Endothelial cell of umbilical vein (primary cell): ENCODE measurements at regions not wholly inside any gene's neighbourhood (a gene's known extent, or its start where the extent isn't known, plus 50 kb on each side); places are given as distances from the start of the nearest gene placed in this dataset.

Experiments used
- BruUV-seq: library from RNA; stranded (reverse); fragments of 400-500 nt; replicated peaks from 2 replicates; lab custom pipeline; 2021; lab: Mats Ljungman, UMichigan
- CTCF ChIA-PET: fragments of 300-600, 350-600 bp; sonication (Branson Sonifier 250); formaldehyde crosslinking; loops from one replicate; lab custom pipeline; 2021; ENCODE audit warnings: antibody characterized with exemption, inconsistent platforms; lab: Charles Lee
- POLR2A ChIA-PET: fragments of 300-600, 350-600 bp; sonication (Branson Sonifier 250); formaldehyde crosslinking; loops from one replicate; lab custom pipeline; 2021; ENCODE audit warnings: antibody characterized with exemption, inconsistent platforms; lab: Charles Lee
- DNase-seq: peaks from one replicate; pipeline ENCODE4 v3.0.0-alpha.2; 2011; ENCODE audit warnings: low read depth, low spot score
- FAIRE-seq: peaks from 2 replicates; lab custom pipeline; 2011; peaks lifted over from hg19 to GRCh38; lab: Jason Lieb, UNC
- H2AFZ ChIP-seq: 2 replicates; pipeline ENCODE4 v1.6.0; 2012; ENCODE audit warnings: low read depth, low read length, control low read depth, inconsistent platforms
- H3K27ac ChIP-seq: 2 replicates; pipeline ENCODE4 v1.5.1; 2011; ENCODE audit warnings: low read depth, mild to moderate bottlenecking, control low read depth, low read length, moderate library complexity; ENCODE audit not compliant: insufficient read depth
- H3K27me3 ChIP-seq, 2 experiments: 2 replicates each; pipeline versions ENCODE4 v1.6.0 to v1.6.1; 2011; ENCODE audit warnings: low read length in 2 of 2, mixed read lengths in 1 of 2; ENCODE audit not compliant: control insufficient read depth in 2 of 2, insufficient read depth in 2 of 2
- H3K36me3 ChIP-seq, 2 experiments: 2 replicates in 1 of 2; 3 replicates in 1 of 2; pipeline ENCODE4 v1.5.1; 2011; ENCODE audit warnings: low read length in 2 of 2, mild to moderate bottlenecking in 1 of 2, moderate library complexity in 1 of 2; ENCODE audit not compliant: control insufficient read depth in 2 of 2, insufficient read depth in 2 of 2; ENCODE audit errors: extremely low read depth in 1 of 2
- H3K4me1 ChIP-seq: 3 replicates; pipeline ENCODE4 v1.5.1; 2011; ENCODE audit warnings: mild to moderate bottlenecking, low read length; ENCODE audit not compliant: control insufficient read depth, insufficient read depth; ENCODE audit errors: extremely low read depth
- H3K4me2 ChIP-seq: 2 replicates; pipeline ENCODE4 v1.6.1; 2011; ENCODE audit warnings: low read length, control low read depth, mixed read lengths; ENCODE audit not compliant: insufficient read depth
- H3K4me3 ChIP-seq, 3 experiments: fragments of 200-600 bp in 1 of 3; sonication (generic), shearing (Covaris generic) in 1 of 3; replicated peaks in 1 of 3; 2 replicates each; pipeline ENCODE4 v1.5.1; 2011 to 2016; ENCODE audit warnings: control low read depth in 3 of 3, low read length in 3 of 3, mild to moderate bottlenecking in 2 of 3, inconsistent platforms in 1 of 3, low read depth in 1 of 3, moderate library complexity in 1 of 3; ENCODE audit not compliant: insufficient read depth in 1 of 3
- H3K79me2 ChIP-seq: 2 replicates; pipeline ENCODE4 v1.6.0; 2012; ENCODE audit warnings: low read length, inconsistent platforms; ENCODE audit not compliant: control insufficient read depth, insufficient read depth
- H3K9ac ChIP-seq: replicated peaks from 2 replicates; pipeline ENCODE3; 2011; ENCODE audit warnings: low read length, control low read depth; ENCODE audit not compliant: insufficient read depth; ENCODE audit errors: extremely low read depth
- H3K9me1 ChIP-seq: replicated peaks from 3 replicates; pipeline ENCODE4 v1.6.0; 2011; ENCODE audit warnings: mild to moderate bottlenecking, low read length; ENCODE audit not compliant: control insufficient read depth, insufficient read depth; ENCODE audit errors: extremely low read depth
- H3K9me3 ChIP-seq: replicated peaks from 2 replicates; pipeline ENCODE4 v1.5.1; 2012; ENCODE audit warnings: low read length, inconsistent platforms; ENCODE audit not compliant: control insufficient read depth, insufficient read depth
- H4K20me1 ChIP-seq: replicated peaks from 2 replicates; pipeline ENCODE3; 2011; ENCODE audit warnings: mild to moderate bottlenecking, low read length; ENCODE audit not compliant: control insufficient read depth, insufficient read depth; ENCODE audit errors: extremely low read depth
- EZH2 ChIP-seq: IDR thresholded peaks from 2 replicates; pipeline ENCODE4 v1.6.1; 2012; ENCODE audit warnings: borderline replicate concordance, low read depth, mild to moderate bottlenecking, moderate library complexity, low read length, inconsistent platforms; ENCODE audit not compliant: severe bottlenecking
- FOS ChIP-seq: IDR thresholded peaks from 2 replicates; pipeline ENCODE4 v1.6.1; 2011; ENCODE audit warnings: mild to moderate bottlenecking, low read length, moderate library complexity, borderline replicate concordance; ENCODE audit not compliant: insufficient read depth
- GATA2 ChIP-seq: IDR thresholded peaks from 2 replicates; pipeline ENCODE4 v1.7.0; 2011; ENCODE audit warnings: low read depth, mild to moderate bottlenecking, moderate library complexity, mixed read lengths, low read length; ENCODE audit not compliant: insufficient read length, insufficient read depth
- JUN ChIP-seq: IDR thresholded peaks from 2 replicates; pipeline ENCODE4 v1.6.1; 2011; ENCODE audit warnings: borderline replicate concordance, low read depth; ENCODE audit not compliant: insufficient read length, insufficient read depth
- MYC ChIP-seq: IDR thresholded peaks from one replicate; pipeline ENCODE4 v1.6.1; 2011; ENCODE audit warnings: mild to moderate bottlenecking, low read depth, low read length
- POLR2A ChIP-seq: IDR thresholded peaks from 2 replicates; pipeline ENCODE4 v1.6.1; 2012; ENCODE audit warnings: low read depth, mild to moderate bottlenecking, control low read depth, low read length
- POLR2AphosphoS5 ChIP-seq: IDR thresholded peaks from 2 replicates; pipeline ENCODE4 v1.6.1; 2012; ENCODE audit warnings: low read depth, mild to moderate bottlenecking, control low read depth, low read length, moderate library complexity; ENCODE audit not compliant: insufficient read depth
- dilution Hi-C: fragments of 300-500 bp; cut with MboI; formaldehyde crosslinking; loops from one replicate; pipeline ENCODE4 v1.15.0; 2019; ENCODE audit warnings: low sequenced_read_pairs; ENCODE audit not compliant: extremely low pct_ligation_motif_present
- intact Hi-C: fragments of 100-400 bp; cut with micrococcal nuclease; formaldehyde crosslinking; loops from one replicate; pipeline ENCODE4 v1.10.0; 2022
- TF ChIP-seq, protein P1 (sequence below): IDR thresholded peaks from 2 replicates; pipeline ENCODE4 v1.6.1; 2011; ENCODE audit not compliant: insufficient read depth, insufficient read length
- TF ChIP-seq, protein P2 (sequence below), 2 donors: IDR thresholded peaks; 1 replicate in 1 of 2; 2 replicates in 1 of 2; pipeline ENCODE4 v1.5.1; 2011; ENCODE audit warnings: low read length in 2 of 2, mild to moderate bottlenecking in 2 of 2, moderate library complexity in 2 of 2, control low read depth in 1 of 2, inconsistent platforms in 1 of 2, low read depth in 1 of 2; ENCODE audit not compliant: insufficient read depth in 1 of 2; ENCODE audit errors: extremely low read depth in 1 of 2

DNA sequence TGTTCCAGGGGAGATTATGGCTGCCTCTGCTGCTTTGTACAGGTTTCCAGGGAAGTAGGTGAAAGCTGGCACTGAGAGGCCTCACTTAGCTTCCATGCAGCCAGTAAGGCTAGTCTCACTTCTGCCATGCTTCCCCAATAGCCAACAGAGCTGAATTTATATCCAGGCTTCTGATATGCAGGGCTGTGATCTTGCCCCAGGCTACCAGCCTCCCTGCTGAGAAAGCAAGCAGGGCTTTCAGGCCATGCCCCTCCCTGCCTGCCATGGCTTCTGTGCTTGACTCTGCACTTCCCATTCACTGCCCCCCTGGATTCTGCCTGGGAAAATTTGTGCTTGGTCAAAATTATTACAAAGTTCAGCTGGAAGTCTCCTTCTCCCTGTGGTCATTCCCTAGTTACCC is 302.1 kb upstream of the FBXO33 start:
- BruUV-seq = no TSS peak
- Histone ChIP-seq H3K79me2 (no peaks in the 10 kb centered on the region), H3K27me3 (no peaks in the 10 kb centered on the region), H3K27ac (no peak overlapping the region), H3K9me1 (no peaks in the 10 kb centered on the region), H4K20me1 (no peaks in the 10 kb centered on the region), H3K4me1 (no peaks in the 10 kb centered on the region), H2AFZ (no peak overlapping the region), H3K4me2 (no peak overlapping the region), H3K9me3 (peaks cover 2% of the 10 kb centered on the region), H3K4me3 (no peak overlapping the region), H3K36me3 (no peaks in the 10 kb centered on the region), H3K9ac (no peak overlapping the region)
- intact Hi-C loops = no loop called here
- POLR2A ChIA-PET = no interaction called here
- DNase-seq = no peak
- dilution Hi-C loops = no loop called here
- TF ChIP-seq, protein P1, sequence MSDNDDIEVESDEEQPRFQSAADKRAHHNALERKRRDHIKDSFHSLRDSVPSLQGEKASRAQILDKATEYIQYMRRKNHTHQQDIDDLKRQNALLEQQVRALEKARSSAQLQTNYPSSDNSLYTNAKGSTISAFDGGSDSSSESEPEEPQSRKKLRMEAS = no peak
- no peak for TF ChIP-seq FOS
- TF ChIP-seq MYC = no peak
- TF ChIP-seq EZH2 = no peak
- TF ChIP-seq, protein P2, sequence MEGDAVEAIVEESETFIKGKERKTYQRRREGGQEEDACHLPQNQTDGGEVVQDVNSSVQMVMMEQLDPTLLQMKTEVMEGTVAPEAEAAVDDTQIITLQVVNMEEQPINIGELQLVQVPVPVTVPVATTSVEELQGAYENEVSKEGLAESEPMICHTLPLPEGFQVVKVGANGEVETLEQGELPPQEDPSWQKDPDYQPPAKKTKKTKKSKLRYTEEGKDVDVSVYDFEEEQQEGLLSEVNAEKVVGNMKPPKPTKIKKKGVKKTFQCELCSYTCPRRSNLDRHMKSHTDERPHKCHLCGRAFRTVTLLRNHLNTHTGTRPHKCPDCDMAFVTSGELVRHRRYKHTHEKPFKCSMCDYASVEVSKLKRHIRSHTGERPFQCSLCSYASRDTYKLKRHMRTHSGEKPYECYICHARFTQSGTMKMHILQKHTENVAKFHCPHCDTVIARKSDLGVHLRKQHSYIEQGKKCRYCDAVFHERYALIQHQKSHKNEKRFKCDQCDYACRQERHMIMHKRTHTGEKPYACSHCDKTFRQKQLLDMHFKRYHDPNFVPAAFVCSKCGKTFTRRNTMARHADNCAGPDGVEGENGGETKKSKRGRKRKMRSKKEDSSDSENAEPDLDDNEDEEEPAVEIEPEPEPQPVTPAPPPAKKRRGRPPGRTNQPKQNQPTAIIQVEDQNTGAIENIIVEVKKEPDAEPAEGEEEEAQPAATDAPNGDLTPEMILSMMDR (IDR thresholded peaks at IDR 0.05; ENCODE audit: extremely low read depth in 1 of 2, insufficient read depth in 1 of 2, low read depth in 1 of 2, low read length in 2 of 2) = no peak
- no peak for TF ChIP-seq JUN
- TF ChIP-seq POLR2AphosphoS5 = no peak
- TF ChIP-seq POLR2A = no peak
- TF ChIP-seq GATA2 = no peak
- CTCF ChIA-PET = no interaction called here
- no peak for FAIRE-seq
